IMR-90 (cell line): ENCODE measurements at regions not wholly inside any gene's neighbourhood (a gene's known extent, or its start where the extent isn't known, plus 50 kb on each side); places are given as distances from the start of the nearest gene placed in this dataset.
A peak's percentile ranks its signal among the peaks of the same experiment; 100 is the strongest.

Source experiments
- ATAC-seq: fragments of 200-7000 bp; cut with Tn5 transposase; 2 replicates; pipeline ENCODE4 v1.9.1; 2020; ENCODE audit warnings: low read depth, mild to moderate bottlenecking, moderate library complexity
- BruUV-seq: library from RNA; stranded (reverse); fragments of 400-500 nt; replicated peaks from 2 replicates; lab custom pipeline; 2021; lab: Mats Ljungman, UMichigan
- CTCF ChIA-PET: fragments of 300-600 bp; formaldehyde crosslinking; extraction: SDS; loops from one replicate; lab custom pipeline; 2021; ENCODE audit warnings: antibody characterized with exemption; lab: Yijun Ruan, JAX
- POLR2A ChIA-PET: fragments of 300-600 bp; sonication (Branson Sonifier 250); formaldehyde crosslinking; loops from one replicate; lab custom pipeline; 2022; ENCODE audit warnings: antibody characterized with exemption; ENCODE audit not compliant: unreplicated experiment; lab: Charles Lee
- DNase-seq: peaks from one replicate; pipeline ENCODE4 v3.0.0; 2013
- H2AFZ ChIP-seq: replicated peaks from 2 replicates; pipeline ENCODE3; 2013; ENCODE audit warnings: low read length, mild to moderate bottlenecking; ENCODE audit not compliant: poor library complexity
- H2AK5ac ChIP-seq: 2 replicates; pipeline ENCODE4 v1.6.1; 2013; ENCODE audit warnings: low read depth, low read length, inconsistent platforms
- H2AK9ac ChIP-seq: replicated peaks from 2 replicates; pipeline ENCODE3; 2013; ENCODE audit warnings: mild to moderate bottlenecking, low read depth, low read length, moderate library complexity; ENCODE audit not compliant: poor library complexity
- H2BK120ac ChIP-seq: 2 replicates; pipeline ENCODE4 v1.6.1; 2013; ENCODE audit warnings: low read depth, low read length, inconsistent platforms
- H2BK15ac ChIP-seq: 3 replicates; pipeline ENCODE4 v1.6.1; 2013; ENCODE audit warnings: low read depth, low read length, inconsistent platforms
- H2BK20ac ChIP-seq: 2 replicates; pipeline ENCODE4 v1.6.1; 2013; ENCODE audit warnings: low read depth, mild to moderate bottlenecking, inconsistent platforms, low read length, moderate library complexity
- H2BK5ac ChIP-seq: 2 replicates; pipeline ENCODE4 v1.6.1; 2013; ENCODE audit warnings: mild to moderate bottlenecking, low read depth, low read length, inconsistent platforms; ENCODE audit not compliant: poor library complexity, severe bottlenecking
- H3K14ac ChIP-seq: replicated peaks from 2 replicates; pipeline ENCODE4 v1.6.1; 2013; ENCODE audit warnings: low read depth, low read length, inconsistent platforms
- H3K18ac ChIP-seq: 2 replicates; pipeline ENCODE4 v1.6.1; 2013; ENCODE audit warnings: low read depth, low read length, control low read depth
- H3K23ac ChIP-seq: 2 replicates; pipeline ENCODE4 v1.6.1; 2013; ENCODE audit warnings: low read depth, low read length, inconsistent platforms
- H3K27ac ChIP-seq: 2 replicates; pipeline ENCODE4 v1.5.1; 2013; ENCODE audit warnings: mild to moderate bottlenecking, control low read depth, low read length; ENCODE audit not compliant: insufficient read depth
- H3K27me3 ChIP-seq: 2 replicates; pipeline ENCODE4 v1.6.1; 2013; ENCODE audit warnings: low read length; ENCODE audit not compliant: control insufficient read depth, insufficient read depth
- H3K36me3 ChIP-seq: 2 replicates; pipeline ENCODE4 v1.6.1; 2013; ENCODE audit warnings: low read length, mixed read lengths; ENCODE audit not compliant: control insufficient read depth, insufficient read depth
- H3K4ac ChIP-seq: 2 replicates; pipeline ENCODE4 v1.6.1; 2013; ENCODE audit warnings: low read depth, low read length, inconsistent platforms
- H3K4me1 ChIP-seq: 2 replicates; pipeline ENCODE4 v1.6.1; 2013; ENCODE audit warnings: low read length, mixed read lengths; ENCODE audit not compliant: control insufficient read depth, insufficient read depth
- H3K4me2 ChIP-seq: 2 replicates; pipeline ENCODE4 v1.6.1; 2013; ENCODE audit warnings: low read depth, mild to moderate bottlenecking, control low read depth, low read length, moderate library complexity
- H3K4me3 ChIP-seq: 2 replicates; pipeline ENCODE4 v1.5.1; 2013; ENCODE audit warnings: low read depth, mild to moderate bottlenecking, control low read depth, low read length, moderate library complexity; ENCODE audit not compliant: insufficient read depth
- H3K56ac ChIP-seq: 2 replicates; pipeline ENCODE4 v1.6.1; 2013; ENCODE audit warnings: low read length, inconsistent platforms; ENCODE audit not compliant: insufficient read depth; ENCODE audit errors: extremely low read depth
- H3K79me1 ChIP-seq, 2 experiments: 2 replicates each; pipeline ENCODE4 v1.6.1; 2013; ENCODE audit warnings: low read length in 2 of 2, inconsistent platforms in 1 of 2, low read depth in 1 of 2
- H3K9ac ChIP-seq: 2 replicates; pipeline ENCODE4 v1.6.1; 2013; ENCODE audit warnings: low read depth, low read length, control low read depth
- H3K9me1 ChIP-seq: 2 replicates; pipeline ENCODE4 v1.6.1; 2013; ENCODE audit warnings: low read length, inconsistent platforms; ENCODE audit not compliant: insufficient read depth
- H3K9me3 ChIP-seq: 2 replicates; pipeline ENCODE4 v1.6.1; 2013; ENCODE audit warnings: low read length; ENCODE audit not compliant: control insufficient read depth, insufficient read depth
- H4K20me1 ChIP-seq: 2 replicates; pipeline ENCODE4 v1.6.1; 2013; ENCODE audit warnings: low read length, inconsistent platforms; ENCODE audit not compliant: insufficient read depth
- H4K5ac ChIP-seq: 2 replicates; pipeline ENCODE4 v1.6.1; 2013; ENCODE audit warnings: mild to moderate bottlenecking, low read depth, low read length, control low read depth
- H4K8ac ChIP-seq, 2 experiments: 2 replicates each; pipeline ENCODE4 v1.6.1; 2013; ENCODE audit warnings: low read depth in 2 of 2, low read length in 2 of 2, control low read depth in 1 of 2, inconsistent platforms in 1 of 2
- H4K91ac ChIP-seq: 2 replicates; pipeline ENCODE4 v1.6.1; 2013; ENCODE audit warnings: low read depth, low read length, inconsistent platforms; ENCODE audit not compliant: insufficient read depth
- FOS ChIP-seq: fragments of 150-350 bp; IDR thresholded peaks from 2 replicates; pipeline ENCODE4 v1.6.1; 2016; ENCODE audit warnings: low read depth, low read length
- POLR2A ChIP-seq: IDR thresholded peaks from 2 replicates; pipeline ENCODE4 v1.6.1; 2012; ENCODE audit warnings: mild to moderate bottlenecking, low read depth, low read length
- WGBS, 2 experiments: methylation state at CpG; one replicate each; pipeline versions ENCODE4 v1.1.5 to v1.1.7; 2013; ENCODE audit warnings: missing lambda C conversion rate in 2 of 2; ENCODE audit not compliant: insufficient read length in 1 of 2; ENCODE audit errors: extremely low coverage in 2 of 2; 5-methylcytosine and 5-hydroxymethylcytosine counted together
- dilution Hi-C: fragments of 300-500 bp; cut with HindIII; formaldehyde crosslinking; loops from one replicate; pipeline ENCODE4 v1.14.3; 2018; ENCODE audit warnings: low sequenced_read_pairs; ENCODE audit not compliant: unreplicated experiment
- in situ Hi-C: fragments of 300-500 bp; cut with MboI; formaldehyde crosslinking; loops from 3 replicates; pipeline ENCODE4 v1.14.3; 2019; ENCODE audit warnings: low sequenced_read_pairs, inconsistent platforms, mixed read lengths
- intact Hi-C: fragments of 100-400 bp; cut with micrococcal nuclease; formaldehyde crosslinking; loops from 2 replicates; pipeline ENCODE4 v1.10.0; 2022
- TF ChIP-seq, protein P1 (sequence below): fragments of 150-350 bp; IDR thresholded peaks from 2 replicates; pipeline ENCODE4 v1.6.1; 2017; ENCODE audit warnings: mild to moderate bottlenecking, antibody characterized with exemption, low read length, low read depth
- TF ChIP-seq, protein P2 (sequence below): fragments of 150-350 bp; IDR thresholded peaks from 2 replicates; pipeline ENCODE4 v1.6.1; 2016; ENCODE audit warnings: low read depth, mild to moderate bottlenecking, low read length, moderate library complexity, borderline replicate concordance

DNA sequence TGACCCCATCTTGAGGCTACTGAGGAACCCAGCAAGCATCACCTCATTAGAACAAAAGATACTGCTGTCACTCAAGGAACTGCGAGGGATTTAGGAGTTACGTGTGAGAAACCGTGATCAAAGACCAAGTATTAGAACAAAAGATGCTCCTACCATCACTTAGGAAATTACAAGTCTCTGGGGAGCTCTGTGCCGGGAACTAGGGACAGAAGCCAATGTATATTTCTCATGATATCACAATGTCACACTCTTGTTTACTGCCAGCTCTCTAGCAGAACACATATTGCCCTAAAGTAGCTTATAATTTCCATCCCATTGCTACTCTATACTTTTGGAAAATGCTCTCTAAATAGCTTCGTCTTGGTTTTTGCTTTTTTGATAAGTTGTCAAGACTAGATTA lies 214.5 kb downstream of the HS3ST3A1 start:
- Histone ChIP-seq H3K27ac (no peak overlapping the region), H3K27me3 (no peaks in the 10 kb centered on the region), H2BK20ac (no peak overlapping the region), H2AFZ (no peak overlapping the region), H3K56ac (no peak overlapping the region), H3K23ac (no peak overlapping the region), H2AK9ac (no peak overlapping the region), H3K9me1 (no peaks in the 10 kb centered on the region), H3K14ac (no peak overlapping the region), H4K91ac (0 out of 2 replicates have a peak overlapping the region, but pooled peaks have one; percentile 6), H4K8ac (no peak overlapping the region), H3K9me3 (no peaks in the 10 kb centered on the region), H3K4me2 (no peak overlapping the region), H3K4me3 (no peak overlapping the region), H2BK15ac (0 out of 3 replicates have a peak overlapping the region, but pooled peaks have one; percentile 5), H3K4ac (no peak overlapping the region), H2BK120ac (no peak overlapping the region), H3K4me1 (0 out of 2 replicates have a peak, but pooled peaks cover 2% of the 10 kb centered on the region), H3K18ac (no peak overlapping the region), H4K5ac (no peak overlapping the region), H3K36me3 (no peaks in the 10 kb centered on the region), H4K20me1 (no peaks in the 10 kb centered on the region), H3K79me1 (no peaks in the 10 kb centered on the region), H2AK5ac (no peak overlapping the region), H3K9ac (no peak overlapping the region), H2BK5ac (no peak overlapping the region)
- dilution Hi-C loops, result no loop called here
- ATAC-seq (no peak), DNase-seq (no peak)
- in situ Hi-C loops, result no loop called here
- intact Hi-C loops, result no loop called here
- POLR2A ChIA-PET, result no interaction called here
- CTCF ChIA-PET, result interaction anchor here (0.6 kb wide), 1 partner anchor 49 kb away, joined by 3 read pairs; no protein-coding TSS in a partner anchor
- no TSS peak for BruUV-seq
- TF ChIP-seq POLR2A (no peak), FOS (no peak)
- TF ChIP-seq, protein P1, sequence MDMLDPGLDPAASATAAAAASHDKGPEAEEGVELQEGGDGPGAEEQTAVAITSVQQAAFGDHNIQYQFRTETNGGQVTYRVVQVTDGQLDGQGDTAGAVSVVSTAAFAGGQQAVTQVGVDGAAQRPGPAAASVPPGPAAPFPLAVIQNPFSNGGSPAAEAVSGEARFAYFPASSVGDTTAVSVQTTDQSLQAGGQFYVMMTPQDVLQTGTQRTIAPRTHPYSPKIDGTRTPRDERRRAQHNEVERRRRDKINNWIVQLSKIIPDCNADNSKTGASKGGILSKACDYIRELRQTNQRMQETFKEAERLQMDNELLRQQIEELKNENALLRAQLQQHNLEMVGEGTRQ, result no peak
- TF ChIP-seq, protein P2, sequence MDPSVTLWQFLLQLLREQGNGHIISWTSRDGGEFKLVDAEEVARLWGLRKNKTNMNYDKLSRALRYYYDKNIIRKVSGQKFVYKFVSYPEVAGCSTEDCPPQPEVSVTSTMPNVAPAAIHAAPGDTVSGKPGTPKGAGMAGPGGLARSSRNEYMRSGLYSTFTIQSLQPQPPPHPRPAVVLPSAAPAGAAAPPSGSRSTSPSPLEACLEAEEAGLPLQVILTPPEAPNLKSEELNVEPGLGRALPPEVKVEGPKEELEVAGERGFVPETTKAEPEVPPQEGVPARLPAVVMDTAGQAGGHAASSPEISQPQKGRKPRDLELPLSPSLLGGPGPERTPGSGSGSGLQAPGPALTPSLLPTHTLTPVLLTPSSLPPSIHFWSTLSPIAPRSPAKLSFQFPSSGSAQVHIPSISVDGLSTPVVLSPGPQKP, result no peak
- WGBS, 2 experiments, result no CpG with 5 or more reads among the region's 5 CpGs
